ENCODE measurements at regions not wholly inside any gene's neighbourhood (a gene's known extent, or its start where the extent isn't known, plus 50 kb on each side); places are given as distances from the start of the nearest gene placed in this dataset.
"Not testable (repeated sequence)": the region's sequence is repeated elsewhere in the genome, so short reads cannot be mapped to it uniquely, and the experiment has no call there.

- no peak for FAIRE-seq
- intact Hi-C loops (cut with DNase I) = no loop called here
- Histone ChIP-seq H3K27me3 (ENCODE audit: control insufficient read depth, insufficient read depth, low read length) (no peaks in the 10 kb centered on the region), H3K4me1 (ENCODE audit: control insufficient read depth in 2 of 3, insufficient read depth in 2 of 3, low read depth in 1 of 3, low read length in 3 of 3) (no peaks in the 10 kb centered on the region), H3K36me3 (ENCODE audit: control insufficient read depth in 2 of 3, insufficient read depth in 3 of 3, low read length in 3 of 3) (no peaks in the 10 kb centered on the region), H3K9me3 (ENCODE audit: control insufficient read depth in 2 of 3, insufficient read depth in 1 of 3, low read length in 3 of 3) (no peaks in the 10 kb centered on the region), H3K27ac (ENCODE audit: low read depth in 2 of 2, low read length in 2 of 2) (no peak overlapping the region), H3K9ac (ENCODE audit: low read length in 3 of 3) (no peak overlapping the region), H3K4me3 (ENCODE audit: low read length in 3 of 3) (no peak overlapping the region)
- TF ChIP-seq CTCF (IDR thresholded peaks at IDR 0.05; ENCODE audit: borderline replicate concordance, extremely low read depth, insufficient read depth) = peak; percentile 28
- peak in 2 of 5 donors; percentile 19 to 29 for DNase-seq
Observed at GRCh38 chr6:74574794-74575193, 631.1 kb downstream of the COL12A1 start.

- Histone ChIP-seq H3K36me3 (ENCODE audit: control insufficient read depth in 2 of 3, insufficient read depth in 3 of 3, low read length in 3 of 3) (no peaks in the 10 kb centered on the region), H3K9me3 (ENCODE audit: control insufficient read depth in 2 of 3, insufficient read depth in 1 of 3, low read length in 3 of 3) (no peaks in the 10 kb centered on the region), H3K9ac (ENCODE audit: low read length in 3 of 3) (no peak overlapping the region), H3K4me3 (ENCODE audit: low read length in 3 of 3) (no peak overlapping the region), H3K27me3 (ENCODE audit: control insufficient read depth, insufficient read depth, low read length) (no peaks in the 10 kb centered on the region), H3K4me1 (ENCODE audit: control insufficient read depth in 2 of 3, insufficient read depth in 2 of 3, low read depth in 1 of 3, low read length in 3 of 3) (no peaks in the 10 kb centered on the region), H3K27ac (ENCODE audit: low read depth in 2 of 2, low read length in 2 of 2) (no peak overlapping the region)
- TF ChIP-seq CTCF (IDR thresholded peaks at IDR 0.05; ENCODE audit: borderline replicate concordance, extremely low read depth, insufficient read depth) = no peak
- FAIRE-seq (no peak), DNase-seq (no peak)
- intact Hi-C loops (cut with DNase I) = no loop called here
Observed at GRCh38 chr6:74573613-74574012, 632.2 kb downstream of the COL12A1 start.

GRCh38 chr6:74570044-74570443 lies 635.8 kb downstream of the COL12A1 start:
- no peak for TF ChIP-seq CTCF (IDR thresholded peaks at IDR 0.05; ENCODE audit: borderline replicate concordance, extremely low read depth, insufficient read depth)
- no peak for FAIRE-seq
- intact Hi-C loops (cut with DNase I) = no loop called here

GRCh38 chr6:74568861-74569260 lies 637.0 kb downstream of the COL12A1 start:
- Histone ChIP-seq H3K27me3 (ENCODE audit: control insufficient read depth, insufficient read depth, low read length) (no peaks in the 10 kb centered on the region), H3K27ac (ENCODE audit: low read depth in 2 of 2, low read length in 2 of 2) (no peak overlapping the region), H3K9me3 (ENCODE audit: control insufficient read depth in 2 of 3, insufficient read depth in 1 of 3, low read length in 3 of 3) (no peaks in the 10 kb centered on the region), H3K4me3 (ENCODE audit: low read length in 3 of 3) (no peak overlapping the region), H3K36me3 (ENCODE audit: control insufficient read depth in 2 of 3, insufficient read depth in 3 of 3, low read length in 3 of 3) (no peaks in the 10 kb centered on the region), H3K9ac (ENCODE audit: low read length in 3 of 3) (no peak overlapping the region), H3K4me1 (ENCODE audit: control insufficient read depth in 2 of 3, insufficient read depth in 2 of 3, low read depth in 1 of 3, low read length in 3 of 3) (no peaks in the 10 kb centered on the region)
- no peak for TF ChIP-seq CTCF (IDR thresholded peaks at IDR 0.05; ENCODE audit: borderline replicate concordance, extremely low read depth, insufficient read depth)
- no peak for DNase-seq
- intact Hi-C loops (cut with DNase I) = no loop called here
- FAIRE-seq = no peak

More at GRCh38 chr6:74570044-74570443, 635.8 kb downstream of the COL12A1 start:
- H3K27ac ChIP-seq (ENCODE audit: low read depth in 2 of 2, low read length in 2 of 2) = no peak overlapping the region
- H3K27me3 ChIP-seq (ENCODE audit: control insufficient read depth, insufficient read depth, low read length) = no peaks in the 10 kb centered on the region
- no peak overlapping the region for H3K9ac ChIP-seq (ENCODE audit: low read length in 3 of 3)
- H3K4me1 ChIP-seq (ENCODE audit: control insufficient read depth in 2 of 3, insufficient read depth in 2 of 3, low read depth in 1 of 3, low read length in 3 of 3) = no peaks in the 10 kb centered on the region
- H3K4me3 ChIP-seq (ENCODE audit: low read length in 3 of 3) = no peak overlapping the region
- H3K9me3 ChIP-seq (ENCODE audit: control insufficient read depth in 2 of 3, insufficient read depth in 1 of 3, low read length in 3 of 3) = no peaks in the 10 kb centered on the region
- no peak for DNase-seq
- no peaks in the 10 kb centered on the region for H3K36me3 ChIP-seq (ENCODE audit: control insufficient read depth in 2 of 3, insufficient read depth in 3 of 3, low read length in 3 of 3)

GRCh38 chr6:74567923-74568290 lies 637.9 kb downstream of the COL12A1 start:
- H3K27me3 ChIP-seq (ENCODE audit: control insufficient read depth, insufficient read depth, low read length); H3K4me1 ChIP-seq (ENCODE audit: control insufficient read depth in 2 of 3, insufficient read depth in 2 of 3, low read depth in 1 of 3, low read length in 3 of 3); intact Hi-C loops (cut with DNase I); H3K9ac ChIP-seq (ENCODE audit: low read length in 3 of 3); H3K27ac ChIP-seq (ENCODE audit: low read depth in 2 of 2, low read length in 2 of 2); DNase-seq; H3K4me3 ChIP-seq (ENCODE audit: low read length in 3 of 3); H3K9me3 ChIP-seq (ENCODE audit: control insufficient read depth in 2 of 3, insufficient read depth in 1 of 3, low read length in 3 of 3); H3K36me3 ChIP-seq (ENCODE audit: control insufficient read depth in 2 of 3, insufficient read depth in 3 of 3, low read length in 3 of 3); FAIRE-seq: not testable (repeated sequence)
